NCI-H128 (cell line): ENCODE measurements at regions not wholly inside any gene's neighbourhood (a gene's known extent, or its start where the extent isn't known, plus 50 kb on each side); places are given as distances from the start of the nearest gene placed in this dataset.
"Not testable (repeated sequence)": the region's sequence is repeated elsewhere in the genome, so short reads cannot be mapped to it uniquely, and the experiment has no call there.

Experiments
- DNase-seq: peaks from one replicate; lab custom pipeline; 2025; ENCODE audit not compliant: unreplicated experiment; lab: John Stamatoyannopoulos, UW

DNA sequence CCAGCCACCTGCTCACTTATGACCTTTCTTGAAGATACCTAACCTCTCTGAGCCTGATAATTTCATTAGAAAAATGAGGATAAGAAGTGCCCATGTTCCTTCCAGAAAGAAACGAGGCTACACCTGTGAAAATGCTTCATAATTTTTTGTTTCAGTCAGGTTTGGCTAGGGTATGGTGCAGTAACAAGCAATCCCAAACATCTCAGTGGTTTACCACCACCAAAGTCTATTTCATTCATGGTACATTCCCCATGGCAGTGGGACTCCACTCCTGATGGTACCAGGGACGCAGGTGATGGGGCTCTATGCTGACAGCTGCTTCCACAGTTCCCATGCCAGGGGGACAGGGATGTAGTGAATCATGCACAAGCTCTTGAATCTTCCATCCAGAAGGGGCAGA lies 147.6 kb upstream of the CES5A start:
- DNase-seq = no peak

DNA sequence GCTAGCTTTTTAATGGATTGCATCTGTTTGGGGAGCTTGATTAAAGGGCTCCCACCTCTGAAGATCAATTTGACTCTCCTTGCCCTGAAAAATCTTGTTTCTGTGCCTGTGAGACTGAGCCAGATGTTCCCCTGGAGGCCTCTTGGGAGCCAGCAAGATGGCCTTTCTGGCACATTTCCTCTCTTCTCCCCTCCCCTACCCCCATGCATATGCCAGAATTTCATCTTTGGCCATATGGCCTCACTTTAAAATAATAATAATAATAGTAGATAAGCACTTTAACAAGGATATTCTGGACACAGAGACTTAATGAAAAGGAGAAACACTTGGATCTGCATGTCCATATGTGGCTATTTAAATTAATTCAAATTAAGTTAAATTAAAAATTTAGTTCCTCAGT lies 144.1 kb upstream of the CES5A start:
- DNase-seq = no peak

DNA sequence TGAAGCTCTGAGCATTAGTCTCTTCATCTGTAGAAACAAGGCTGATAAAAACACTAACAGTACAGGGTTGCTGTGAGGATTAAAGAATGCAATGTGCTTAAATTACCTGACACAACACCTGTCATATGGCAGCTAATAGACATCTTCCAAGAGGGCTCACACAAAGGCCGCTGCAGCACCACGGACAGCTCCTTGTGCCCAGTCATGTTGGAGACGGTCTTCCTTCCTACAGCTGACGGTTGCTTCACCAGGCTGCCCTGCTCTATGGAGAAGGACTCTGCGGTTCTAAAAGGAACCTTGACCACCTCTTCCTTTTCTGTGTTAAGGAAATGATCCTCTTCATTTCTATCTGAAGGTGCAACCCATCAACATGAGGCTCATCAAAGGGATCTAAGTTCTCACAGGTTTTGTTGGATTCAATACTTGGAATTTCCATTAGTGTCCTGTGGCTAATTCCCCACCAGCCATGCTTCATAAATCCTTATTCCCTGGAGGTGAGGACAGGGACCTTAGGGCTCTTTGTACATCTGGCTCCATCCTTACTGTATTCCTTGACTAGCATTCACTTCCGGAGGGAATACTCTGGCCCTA lies 138.9 kb upstream of the CES5A start:
- DNase-seq = no peak

DNA sequence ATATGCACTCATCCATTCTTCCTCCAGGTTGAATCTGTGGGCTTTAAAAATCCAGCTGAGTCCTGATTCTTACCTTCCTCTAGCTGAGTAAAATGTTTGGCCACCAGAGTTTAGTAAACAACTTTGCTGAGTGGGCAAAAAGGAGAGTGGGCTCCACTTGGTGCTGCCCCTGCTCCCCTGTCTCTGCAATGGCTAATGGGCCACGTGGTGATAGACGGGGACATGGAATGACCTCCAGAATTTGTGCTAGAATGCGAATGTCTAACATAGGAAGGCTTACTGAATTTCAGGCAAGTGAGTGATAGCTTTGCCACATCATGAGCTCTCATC lies 137.3 kb upstream of the CES5A start:
- DNase-seq = no peak

DNA sequence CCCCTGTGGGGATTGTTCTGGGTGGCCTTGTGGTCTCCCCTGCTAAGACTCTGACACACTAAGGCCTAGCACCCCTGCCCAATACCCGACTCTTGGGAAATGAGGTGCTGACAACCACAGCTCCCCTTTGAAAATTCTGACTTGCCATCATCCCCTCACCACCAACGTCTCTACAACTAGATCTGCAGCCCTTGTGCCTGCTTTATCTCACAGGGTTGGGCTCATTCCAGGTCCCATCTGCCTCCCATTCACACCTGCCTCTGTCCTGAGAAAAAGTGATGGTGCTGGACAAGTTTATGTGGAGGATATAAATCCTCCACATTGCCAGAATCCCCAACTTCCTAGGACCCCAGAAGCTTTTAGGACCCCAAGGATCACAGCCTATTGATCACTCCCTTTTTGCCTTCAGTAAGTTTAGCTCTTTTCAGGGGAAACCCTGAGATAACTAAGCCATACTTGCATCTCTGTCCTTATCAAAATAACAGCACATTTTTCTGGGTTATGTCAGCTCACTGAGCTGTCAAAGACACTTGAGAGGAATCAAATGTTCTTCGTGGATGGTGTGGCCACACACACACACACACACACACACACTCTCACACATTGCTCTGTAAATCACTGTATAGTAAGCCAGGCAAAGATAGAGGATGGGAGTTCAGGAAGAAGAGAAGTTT lies 136.8 kb upstream of the CES5A start:
- DNase-seq = no peak

DNA sequence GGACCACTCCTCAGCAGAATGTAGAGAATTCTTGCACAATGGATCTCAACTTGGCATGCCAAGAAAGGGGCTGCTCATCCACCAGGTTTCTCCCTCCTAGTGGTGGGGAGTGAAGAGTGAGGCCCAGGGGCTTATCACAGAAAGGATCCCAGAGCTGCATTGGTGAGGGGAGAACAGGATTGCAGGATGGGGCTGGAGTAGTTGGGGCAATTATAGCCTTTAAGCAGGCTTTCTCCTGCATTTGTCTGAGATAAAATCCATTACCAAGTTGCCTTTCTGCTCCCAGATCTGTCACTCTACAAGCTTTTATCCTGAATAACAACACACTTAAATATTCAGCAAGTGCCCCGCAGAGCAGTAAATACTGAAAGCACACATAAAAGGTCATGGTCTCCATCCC lies 130.8 kb upstream of the CES5A start:
- no peak for DNase-seq

DNA sequence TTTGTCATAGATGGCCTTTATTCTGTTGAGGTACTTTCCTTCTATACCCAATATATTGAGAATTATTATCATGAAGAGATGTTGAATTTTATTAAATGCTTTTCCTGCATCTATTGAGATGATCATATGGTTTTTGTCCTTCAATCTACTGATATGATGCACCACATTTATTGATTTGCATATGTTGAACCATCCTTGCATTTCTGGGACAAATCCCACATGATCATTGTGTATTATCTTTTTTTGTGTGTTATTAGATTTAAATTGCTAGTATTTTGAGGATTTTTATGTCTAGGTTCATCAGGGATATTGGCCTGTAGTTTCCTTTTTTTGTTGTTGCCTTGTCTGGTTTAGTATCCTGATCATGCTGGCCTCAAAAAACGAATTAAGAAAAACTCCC lies 124.5 kb upstream of the CES5A start:
- DNase-seq = no peak

DNA sequence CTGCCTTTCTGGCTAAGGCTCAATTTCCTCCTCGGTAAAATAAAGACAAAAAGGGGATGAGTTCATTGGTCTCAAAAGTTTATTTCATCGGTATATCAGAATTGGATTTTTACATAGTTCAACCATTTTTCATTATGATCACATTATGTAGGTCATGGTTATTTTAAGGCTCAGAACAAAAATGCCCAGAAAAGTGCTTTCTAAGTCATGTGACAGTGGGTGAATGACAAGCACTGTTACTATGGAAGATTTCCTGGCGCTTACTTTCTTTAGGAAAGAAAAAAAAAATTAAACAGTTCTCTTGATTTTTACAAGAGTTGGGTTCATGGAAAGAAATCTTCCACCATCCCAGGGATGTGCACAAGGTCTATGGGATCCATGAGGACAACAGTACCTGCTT lies 117.9 kb upstream of the CES5A start:
- no peak for DNase-seq

DNA sequence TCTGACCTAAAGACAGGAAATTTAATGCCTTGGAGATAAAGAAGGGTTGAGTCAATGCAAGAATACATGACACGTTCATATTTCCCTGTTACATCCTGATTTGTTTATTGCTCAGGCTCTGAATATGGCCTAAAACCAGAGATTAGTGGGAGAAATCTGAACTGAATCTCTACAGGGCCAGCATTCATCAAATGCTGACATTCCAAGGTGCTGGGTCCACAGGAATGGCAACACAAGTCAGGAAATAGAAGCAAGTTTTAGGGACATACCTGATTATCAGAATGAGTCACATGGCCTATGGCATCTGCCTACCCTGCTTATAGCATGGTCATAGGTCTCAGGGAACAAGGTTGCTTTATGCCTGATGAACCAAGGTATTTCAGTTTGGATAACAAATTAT lies 117.4 kb upstream of the CES5A start:
- DNase-seq = no peak

DNA sequence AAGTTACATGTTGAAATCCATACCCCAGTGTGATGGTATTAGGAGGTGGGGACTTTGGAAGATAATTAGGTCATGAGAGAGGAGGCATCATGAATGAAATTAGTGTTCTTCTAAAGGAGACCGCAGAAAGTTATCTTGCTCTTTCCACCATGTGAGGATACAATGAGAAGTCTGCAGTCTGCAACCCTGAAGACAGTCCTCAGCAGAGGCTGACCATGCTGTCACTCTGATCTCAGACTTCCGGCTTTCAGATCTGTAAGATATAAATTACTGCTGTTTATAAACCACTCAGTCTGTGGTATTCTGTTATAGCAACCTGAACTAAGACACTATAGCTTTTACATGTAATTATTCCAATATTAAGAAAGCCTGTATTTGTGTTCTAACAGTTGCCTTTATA lies 116.7 kb upstream of the CES5A start:
- DNase-seq = no peak

DNA sequence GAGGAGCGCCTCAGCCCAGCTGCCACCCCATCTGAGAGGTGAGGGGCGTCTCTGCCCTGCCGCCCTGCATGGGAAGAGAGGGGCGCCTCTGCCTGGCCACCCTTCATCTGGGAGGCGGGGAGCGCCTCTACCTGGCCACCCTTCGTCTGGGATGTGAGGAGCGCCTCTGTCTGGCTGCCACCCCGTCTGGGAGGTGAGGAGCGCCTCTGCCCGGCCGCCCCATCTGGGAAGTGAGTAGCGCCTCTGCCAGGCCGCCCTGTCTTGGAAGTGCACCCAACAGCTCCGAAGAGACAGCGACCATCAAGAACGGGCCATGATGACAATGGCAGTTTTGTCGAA lies 114.4 kb upstream of the CES5A start:
- DNase-seq = no peak

DNA sequence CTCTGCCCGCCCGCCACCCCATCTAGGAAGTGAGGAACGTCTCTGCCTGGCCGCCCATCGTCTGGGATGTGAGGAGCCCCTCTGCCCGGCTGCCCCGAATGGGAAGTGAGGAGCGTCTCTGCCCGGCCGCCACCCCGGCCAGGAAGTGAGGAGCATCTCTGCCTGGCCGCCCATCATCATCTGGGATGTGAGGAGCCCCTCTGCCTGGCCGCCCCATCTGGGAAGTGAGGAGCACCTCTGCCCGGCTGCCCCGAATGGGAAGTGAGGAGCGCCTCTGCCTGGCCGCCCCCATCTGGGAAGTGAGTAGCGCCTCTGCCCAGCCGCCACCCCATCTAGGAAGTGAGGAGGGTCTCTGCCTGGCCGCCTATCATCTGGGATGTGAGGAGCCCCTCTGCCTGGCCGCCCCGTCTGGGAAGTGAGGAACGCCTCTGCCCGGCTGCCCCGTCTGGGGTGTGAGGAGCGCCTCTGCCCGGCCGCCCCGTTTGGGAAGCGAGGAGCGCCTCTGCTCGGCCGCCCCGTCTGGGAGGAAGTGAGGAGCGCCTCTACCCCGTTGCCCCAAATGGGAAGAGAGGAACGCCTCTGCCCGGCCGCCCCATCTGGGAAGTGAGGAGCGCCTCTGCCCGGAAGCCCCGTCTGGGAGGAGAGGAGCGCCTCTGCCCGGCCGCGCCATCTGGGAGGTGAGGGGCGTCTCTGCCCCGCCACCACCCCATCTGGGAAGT lies 113.8 kb upstream of the CES5A start:
- DNase-seq = not testable (repeated sequence)

DNA sequence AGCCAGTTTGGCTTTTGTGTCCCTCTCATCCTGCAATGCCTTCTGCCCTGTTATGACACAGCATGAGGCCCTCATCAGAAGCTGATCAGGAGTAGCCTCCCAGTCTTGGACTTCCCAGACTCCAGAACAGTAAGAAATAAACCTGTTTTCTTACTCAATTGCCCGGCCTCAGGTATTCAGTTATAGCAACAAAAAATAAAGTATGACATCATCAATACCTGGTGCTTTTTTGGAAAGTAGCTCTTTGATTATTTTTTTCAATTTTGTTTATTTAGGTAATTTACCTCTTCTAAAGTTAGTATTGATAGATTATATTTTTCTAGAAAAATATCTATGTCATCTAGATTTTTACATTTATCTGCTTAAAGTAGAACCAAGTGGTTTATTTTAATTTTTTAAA lies 112.8 kb upstream of the CES5A start:
- no peak for DNase-seq

DNA sequence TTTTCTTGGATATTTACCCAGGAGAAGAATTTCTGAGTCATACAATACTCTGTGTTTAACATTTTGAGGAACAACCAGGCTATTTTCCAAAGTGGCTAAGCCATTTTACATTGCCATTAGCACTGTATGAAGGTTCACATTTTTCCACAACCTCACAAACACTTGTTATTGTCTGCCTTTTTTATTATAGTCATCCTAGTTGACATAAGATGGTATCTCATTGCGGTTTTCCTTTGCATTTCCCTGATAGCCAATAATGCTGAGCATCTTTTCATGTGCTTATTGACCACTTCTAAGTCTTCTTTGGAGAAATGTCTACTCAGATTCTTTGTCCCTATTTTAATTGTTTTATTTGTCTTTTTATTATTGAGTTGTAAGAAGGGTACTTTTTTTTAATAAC lies 107.4 kb upstream of the CES5A start:
- DNase-seq = no peak

DNA sequence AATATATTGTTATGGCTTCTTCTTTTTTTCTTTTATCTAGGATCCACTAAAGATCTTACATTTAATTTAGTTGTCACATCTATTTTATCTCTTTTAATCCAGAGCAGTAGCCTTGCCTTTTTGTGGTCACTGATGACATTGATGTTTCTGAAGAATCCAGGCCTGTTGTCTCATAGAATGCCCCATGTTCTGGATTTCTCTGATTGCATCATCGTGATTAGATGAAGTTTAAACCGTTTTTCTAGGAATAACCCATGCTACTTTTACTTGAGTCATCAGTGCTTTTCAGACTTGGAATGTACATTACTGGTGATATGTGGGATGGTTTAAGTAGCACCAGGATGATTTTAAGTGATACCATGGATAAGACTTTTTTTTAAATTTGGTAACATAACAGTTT lies 106.4 kb upstream of the CES5A start:
- no peak for DNase-seq

DNA sequence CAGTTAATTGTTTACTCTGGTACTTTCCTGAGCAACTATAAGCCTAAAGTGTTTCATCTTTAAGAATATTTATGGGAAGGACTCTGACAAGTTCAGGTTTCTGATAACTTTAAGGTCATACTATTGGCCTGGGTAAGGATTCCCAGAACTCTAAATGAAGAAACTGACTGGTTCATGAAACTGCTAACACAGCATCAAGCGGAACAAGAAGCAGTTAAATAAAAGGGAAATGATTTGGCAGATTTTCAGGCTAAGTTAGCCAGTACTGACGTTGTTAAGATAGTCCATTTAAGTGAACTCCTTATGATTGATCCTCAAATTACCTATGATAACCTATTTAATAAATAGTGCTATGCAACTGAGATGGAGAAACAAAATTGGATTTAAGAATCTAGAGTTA lies 101.6 kb upstream of the CES5A start:
- DNase-seq = no peak

DNA sequence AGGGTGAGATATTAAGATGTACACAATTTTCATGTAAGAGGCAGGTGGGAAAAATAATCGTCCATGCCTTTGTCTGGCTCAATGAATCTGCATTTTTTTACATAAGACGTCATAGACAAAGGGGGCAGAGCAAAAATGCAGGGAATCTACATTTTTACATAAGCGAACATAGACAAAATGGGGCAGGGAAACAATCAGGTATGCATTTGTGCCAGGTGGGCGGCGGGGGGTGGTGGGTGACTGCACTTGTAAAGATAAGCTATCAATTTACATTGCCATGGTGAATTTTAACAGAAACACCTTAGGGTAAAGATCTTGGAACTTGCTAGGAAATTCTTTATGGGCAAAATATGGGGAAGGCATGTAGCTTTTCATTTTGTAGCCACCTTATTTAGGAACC lies 96.3 kb upstream of the CES5A start:
- no peak for DNase-seq

DNA sequence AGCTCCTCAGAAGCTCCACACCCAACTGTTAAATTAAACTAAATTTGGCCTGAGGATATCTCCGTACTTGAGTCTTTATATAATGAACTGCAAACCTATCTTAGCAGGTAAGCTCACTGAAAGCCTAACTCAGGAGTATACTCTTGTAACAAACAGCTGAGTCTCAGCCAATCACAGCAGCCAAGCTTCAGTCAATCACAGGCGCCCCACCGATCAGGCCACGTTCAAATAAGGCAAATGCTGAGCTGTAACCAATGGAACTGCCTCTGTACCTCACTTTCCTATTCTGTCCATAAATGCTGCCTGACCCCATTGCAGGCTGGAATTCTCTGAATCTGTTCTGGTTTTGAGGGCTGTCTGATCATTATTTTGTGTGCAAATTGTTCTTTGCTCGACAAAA lies 93.0 kb upstream of the CES5A start:
- no peak for DNase-seq

DNA sequence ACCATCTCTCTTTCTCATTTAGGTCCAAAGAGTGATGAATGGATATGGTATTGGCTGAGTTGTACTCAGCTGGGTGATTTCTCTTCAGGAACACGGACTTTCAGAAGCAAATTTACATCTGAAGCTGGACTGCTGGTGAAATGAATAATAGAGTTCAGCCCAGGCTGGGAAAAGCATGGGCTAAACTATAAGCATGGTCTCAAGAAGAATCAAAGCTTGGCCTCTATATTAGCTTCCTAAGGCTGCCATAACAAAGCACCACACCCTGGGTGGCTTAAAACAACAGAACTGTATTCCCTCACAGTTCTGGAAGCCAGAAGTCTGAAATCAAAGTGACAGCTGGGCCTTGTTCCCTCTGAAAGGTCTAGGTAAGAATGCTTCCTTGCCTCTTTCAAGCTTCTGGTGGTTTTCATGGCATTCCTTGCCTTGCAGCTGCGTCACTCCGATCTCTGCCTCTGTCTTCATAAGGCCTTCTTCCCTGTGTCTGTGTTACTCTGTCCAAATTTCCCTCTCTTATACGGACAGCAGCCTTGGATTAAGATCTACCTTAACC lies 89.8 kb upstream of the CES5A start:
- DNase-seq = no peak

DNA sequence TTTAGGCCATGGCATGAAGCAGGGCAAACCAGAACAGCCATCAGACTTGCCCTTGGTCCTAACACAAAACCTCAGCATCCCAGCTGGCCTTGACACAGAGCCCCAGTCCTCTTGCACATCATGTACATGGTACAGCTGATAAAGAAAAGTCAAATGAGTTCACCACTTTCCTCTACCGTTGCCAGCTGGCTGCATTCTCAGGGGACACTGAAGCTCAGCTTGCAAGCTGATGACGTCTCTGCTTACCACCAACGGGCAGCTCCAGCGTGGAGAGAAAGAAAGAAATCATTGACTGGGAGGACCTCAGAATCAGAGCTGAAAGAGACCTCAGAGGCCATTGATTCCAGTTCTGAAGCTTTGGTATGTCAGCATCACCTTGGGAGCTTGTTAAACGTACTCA lies 80.7 kb upstream of the CES5A start:
- no peak for DNase-seq

DNA sequence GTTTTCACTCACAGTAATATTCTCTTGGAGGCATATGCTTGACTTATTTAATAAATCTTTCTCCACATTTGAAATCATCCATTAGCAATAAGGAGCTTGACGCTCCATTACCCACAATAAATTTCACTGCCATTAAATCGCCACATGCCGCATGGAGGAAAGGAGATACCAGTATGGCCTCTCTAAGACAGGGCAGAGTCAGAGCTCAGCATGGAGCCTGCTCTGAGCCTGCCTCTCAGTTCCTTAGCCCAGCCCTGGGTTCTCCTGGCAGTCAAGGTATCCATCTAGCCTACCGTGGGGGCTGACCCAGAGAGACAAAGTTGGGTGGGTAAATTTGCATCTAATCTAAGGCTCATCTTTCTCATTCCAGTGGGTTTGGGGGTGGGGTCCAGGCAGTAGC lies 80.3 kb upstream of the CES5A start:
- no peak for DNase-seq

DNA sequence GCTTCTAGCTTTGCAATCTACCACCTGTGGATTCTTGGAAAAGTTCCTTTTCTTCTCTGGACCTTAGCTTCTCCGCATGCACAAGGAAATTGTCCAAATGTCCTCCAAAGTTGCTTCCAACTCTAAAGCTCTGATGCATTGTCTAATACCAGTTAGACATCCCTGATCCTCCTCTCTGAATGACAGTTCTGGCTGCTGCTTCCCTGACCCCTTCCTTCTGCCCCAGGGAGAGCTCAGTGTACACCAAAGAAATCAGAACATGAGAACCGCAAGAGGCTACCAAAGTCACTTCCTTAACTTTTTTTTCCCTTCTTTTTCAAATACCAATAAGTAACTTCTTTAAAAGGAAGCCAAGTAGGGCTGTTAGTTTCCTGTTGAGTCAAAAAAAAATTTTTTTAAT lies 79.7 kb upstream of the CES5A start:
- DNase-seq = no peak

DNA sequence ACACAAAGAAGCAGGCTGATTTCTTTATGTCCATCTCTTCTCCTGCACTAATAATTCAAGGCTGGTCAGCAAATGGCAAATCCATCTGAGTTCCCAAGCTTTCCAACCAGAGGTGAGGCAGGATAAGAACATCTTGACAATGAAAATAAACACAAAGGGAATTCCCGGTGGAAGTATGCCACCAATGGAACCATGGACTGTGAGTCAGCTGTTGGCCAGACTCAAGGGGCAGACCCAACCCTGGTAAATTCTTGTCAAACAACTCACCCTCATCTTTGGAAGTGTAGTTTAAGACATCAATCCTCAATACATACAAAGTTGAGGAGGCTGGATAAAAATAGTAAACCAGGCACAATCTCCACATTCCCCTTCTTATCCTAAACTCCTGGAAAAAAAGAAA lies 74.3 kb upstream of the CES5A start:
- DNase-seq = no peak
